SK-N-MC (cell line): ENCODE measurements at regions not wholly inside any gene's neighbourhood (a gene's known extent, or its start where the extent isn't known, plus 50 kb on each side); places are given as distances from the start of the nearest gene placed in this dataset.

Source experiments
- EZH2 ChIP-seq: fragments of 200-600 bp; sonication (generic); IDR thresholded peaks from one replicate; pipeline ENCODE4 v1.6.1; 2017; ENCODE audit warnings: antibody characterized with exemption
- POLR2AphosphoS5 ChIP-seq: IDR thresholded peaks from 2 replicates; pipeline ENCODE4 v1.6.1; 2012; ENCODE audit warnings: mild to moderate bottlenecking, low read depth, low read length, borderline replicate concordance

GRCh38 chr7:115113131-115113530 lies 191.2 kb downstream of the MDFIC start:
- no peak for TF ChIP-seq EZH2
- TF ChIP-seq POLR2AphosphoS5 = no peak
